Heart left ventricle (tissue), 13 donors: ENCODE measurements at regions not wholly inside any gene's neighbourhood (a gene's known extent, or its start where the extent isn't known, plus 50 kb on each side); places are given as distances from the start of the nearest gene placed in this dataset.

Source experiments
- POLR2A ChIP-seq, 2 donors: fragments of 450-650 bp; IDR thresholded peaks; one replicate each; pipeline ENCODE4 v1.6.1; 2017; ENCODE audit warnings: antibody characterized with exemption in 2 of 2, mild to moderate bottlenecking in 2 of 2, moderate library complexity in 2 of 2
- TF ChIP-seq, protein P1 (sequence below), 12 donors: fragments of 200-600 bp; sonication (generic) in 4 of 12; IDR thresholded peaks; one replicate each; pipeline versions ENCODE4 v1.5.0 to v1.8.0; 2018 to 2022; ENCODE audit warnings: antibody characterized with exemption in 12 of 12, mild to moderate bottlenecking in 5 of 12
- donor health status: ischemic (EF 13 %, LVEDD 7.1; RV severe dilation, severe dysfunction).
- donor health status: DM: no; HTN: yes; CAD: no.
- donor health status: DM: no; HTN: no; CAD: no.
- donor health status: ischemic (EF 25% LVEDD 6.9; RV normal size, moderate dysfunction).
- donor health status: ischemic (EF 25% LVEDD 5.7; RV mildly dilated, moderate dysfunction).
- donor health status: ischemic (EF 35%, LVEDD 5.7; RV mildly dilated, moderate dysfunction).
- donor health status: nonischemic (EF 11% LVEDD 7.7; RV severe dilation, severe dysfunction).
- donor health status: DM: yes; HTN: yes; CAD: no.
- donor health status: PGD.
- donor health status: ischemic (EF 29% LVEDD 5.4; RV normal size, mild dysfunction).
- donor health status: nonischemic (EF 23%, LVEDD 6.1; RV moderate dilation, normal function).

DNA sequence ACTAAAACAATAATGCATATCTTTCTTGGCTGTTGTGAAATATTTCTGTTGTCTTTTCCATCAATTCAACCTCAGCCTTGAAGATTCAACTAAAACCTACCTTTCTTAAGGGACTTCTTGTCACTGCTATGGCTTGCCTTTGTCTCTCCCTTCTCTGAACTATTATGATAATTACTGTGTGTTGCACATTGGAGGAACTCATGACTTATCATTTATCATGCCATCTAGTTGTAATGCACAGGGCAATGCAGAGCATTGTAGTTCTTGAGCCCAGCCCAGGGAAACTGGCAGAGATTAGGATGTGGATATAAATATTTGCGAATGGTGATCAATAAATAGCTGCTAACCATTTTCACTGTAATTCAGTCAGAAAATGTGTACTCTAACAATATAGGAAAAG lies 427.1 kb upstream of the FRG2C start:
- TF ChIP-seq, protein P1, sequence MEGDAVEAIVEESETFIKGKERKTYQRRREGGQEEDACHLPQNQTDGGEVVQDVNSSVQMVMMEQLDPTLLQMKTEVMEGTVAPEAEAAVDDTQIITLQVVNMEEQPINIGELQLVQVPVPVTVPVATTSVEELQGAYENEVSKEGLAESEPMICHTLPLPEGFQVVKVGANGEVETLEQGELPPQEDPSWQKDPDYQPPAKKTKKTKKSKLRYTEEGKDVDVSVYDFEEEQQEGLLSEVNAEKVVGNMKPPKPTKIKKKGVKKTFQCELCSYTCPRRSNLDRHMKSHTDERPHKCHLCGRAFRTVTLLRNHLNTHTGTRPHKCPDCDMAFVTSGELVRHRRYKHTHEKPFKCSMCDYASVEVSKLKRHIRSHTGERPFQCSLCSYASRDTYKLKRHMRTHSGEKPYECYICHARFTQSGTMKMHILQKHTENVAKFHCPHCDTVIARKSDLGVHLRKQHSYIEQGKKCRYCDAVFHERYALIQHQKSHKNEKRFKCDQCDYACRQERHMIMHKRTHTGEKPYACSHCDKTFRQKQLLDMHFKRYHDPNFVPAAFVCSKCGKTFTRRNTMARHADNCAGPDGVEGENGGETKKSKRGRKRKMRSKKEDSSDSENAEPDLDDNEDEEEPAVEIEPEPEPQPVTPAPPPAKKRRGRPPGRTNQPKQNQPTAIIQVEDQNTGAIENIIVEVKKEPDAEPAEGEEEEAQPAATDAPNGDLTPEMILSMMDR (IDR thresholded peaks at IDR 0.05), result no peak
- no peak for TF ChIP-seq POLR2A (IDR thresholded peaks at IDR 0.05)
